ENCODE measurements at regions not wholly inside any gene's neighbourhood (a gene's known extent, or its start where the extent isn't known, plus 50 kb on each side); places are given as distances from the start of the nearest gene placed in this dataset.

- Histone ChIP-seq H3K79me2 (ENCODE audit: insufficient read depth, low read length) (no peaks in the 10 kb centered on the region), H3K4me1 (ENCODE audit: control insufficient read depth in 1 of 2, insufficient read depth in 2 of 2, low read length in 2 of 2) (no peaks in the 10 kb centered on the region), H2AFZ (ENCODE audit: insufficient read depth, low read depth, low read length, poor library complexity, severe bottlenecking) (no peak overlapping the region), H3K27me3 (ENCODE audit: control insufficient read depth in 2 of 2, insufficient read depth in 2 of 2, low read length in 2 of 2) (no peaks in the 10 kb centered on the region), H4K20me1 (ENCODE audit: insufficient read depth, low read length) (no peaks in the 10 kb centered on the region), H3K9me3 (replicated peaks in 1 of 2; ENCODE audit: control insufficient read depth in 1 of 2, insufficient read depth in 1 of 2, low read length in 2 of 2) (no peaks in the 10 kb centered on the region), H3K27ac (ENCODE audit: low read depth in 1 of 2, low read length in 2 of 2) (no peak overlapping the region), H3K36me3 (replicated peaks in 1 of 2; ENCODE audit: control insufficient read depth in 1 of 2, insufficient read depth in 2 of 2, low read length in 2 of 2) (no peaks in the 10 kb centered on the region), H3K4me3 (replicated peaks in 1 of 3; ENCODE audit: low read depth in 2 of 3, low read length in 3 of 3) (no peak overlapping the region), H3K4me2 (replicated peaks; ENCODE audit: extremely low read depth, low read length, poor library complexity, severe bottlenecking) (no peak overlapping the region), H3K9ac (ENCODE audit: insufficient read depth, low read length, poor library complexity, severe bottlenecking) (no peak overlapping the region)
- intact Hi-C loops (cut with micrococcal nuclease) = no loop called here
- Mint-ChIP-seq H3K36me3 (no peaks in the 10 kb centered on the region), H3K9me3 (peaks cover 0 to 2% (median 0%) of the 10 kb centered on the region in 7 donors), H3K4me3 (no peak overlapping the region), H3K4me1 (no peaks in the 10 kb centered on the region), H3K27me3 (ENCODE audit: low read depth in 3 of 3) (peaks cover 1 to 5% (median 2%) of the 10 kb centered on the region in 3 donors), H3K27ac (no peak overlapping the region)
- WGBS (ENCODE audit: insufficient coverage) = no CpG with 5 or more reads among the region's 1 CpG
- TF ChIP-seq CTCF (IDR thresholded peaks at IDR 0.05) = no peak
- no peak for DNase-seq
These were observed 295.0 kb upstream of the PITX2 start for GRCh38 chr4:110917835-110918234.

GRCh38 chr4:110920990-110921389 lies 298.1 kb upstream of the PITX2 start:
- Histone ChIP-seq H3K4me2 (replicated peaks; ENCODE audit: extremely low read depth, low read length, poor library complexity, severe bottlenecking) (no peak overlapping the region), H3K9ac (ENCODE audit: insufficient read depth, low read length, poor library complexity, severe bottlenecking) (no peak overlapping the region), H4K20me1 (ENCODE audit: insufficient read depth, low read length) (no peaks in the 10 kb centered on the region), H3K4me3 (replicated peaks in 1 of 3; ENCODE audit: low read depth in 2 of 3, low read length in 3 of 3) (no peak overlapping the region), H3K9me3 (replicated peaks in 1 of 2; ENCODE audit: control insufficient read depth in 1 of 2, insufficient read depth in 1 of 2, low read length in 2 of 2) (no peaks in the 10 kb centered on the region), H3K79me2 (ENCODE audit: insufficient read depth, low read length) (no peaks in the 10 kb centered on the region), H3K27ac (ENCODE audit: low read depth in 1 of 2, low read length in 2 of 2) (no peak overlapping the region), H2AFZ (ENCODE audit: insufficient read depth, low read depth, low read length, poor library complexity, severe bottlenecking) (no peak overlapping the region), H3K4me1 (ENCODE audit: control insufficient read depth in 1 of 2, insufficient read depth in 2 of 2, low read length in 2 of 2) (no peaks in the 10 kb centered on the region), H3K27me3 (ENCODE audit: control insufficient read depth in 2 of 2, insufficient read depth in 2 of 2, low read length in 2 of 2) (no peaks in the 10 kb centered on the region), H3K36me3 (replicated peaks in 1 of 2; ENCODE audit: control insufficient read depth in 1 of 2, insufficient read depth in 2 of 2, low read length in 2 of 2) (no peaks in the 10 kb centered on the region)
- intact Hi-C loops (cut with micrococcal nuclease) = no loop called here
- no peak for TF ChIP-seq CTCF (IDR thresholded peaks at IDR 0.05)
- WGBS (ENCODE audit: insufficient coverage) = no CpG with 5 or more reads among the region's 2 CpGs
- no peak for DNase-seq
- Mint-ChIP-seq H3K27ac (no peak overlapping the region), H3K27me3 (ENCODE audit: low read depth in 3 of 3) (peaks cover 0 to 1% (median 0%) of the 10 kb centered on the region in 3 donors), H3K4me1 (no peaks in the 10 kb centered on the region), H3K36me3 (no peaks in the 10 kb centered on the region), H3K9me3 (no peaks in the 10 kb centered on the region), H3K4me3 (no peak overlapping the region)

Measured in CD14-positive monocyte (primary cell).